Glomerular visceral epithelial cell (primary cell): ENCODE measurements at regions not wholly inside any gene's neighbourhood (a gene's known extent, or its start where the extent isn't known, plus 50 kb on each side); places are given as distances from the start of the nearest gene placed in this dataset.
"Not testable (repeated sequence)": the region's sequence is repeated elsewhere in the genome, so short reads cannot be mapped to it uniquely, and the experiment has no call there.

Experiments
- DNase-seq: peaks from one replicate; pipeline ENCODE4 v3.0.0-alpha.2; 2016; ENCODE audit errors: extremely low spot score

DNA sequence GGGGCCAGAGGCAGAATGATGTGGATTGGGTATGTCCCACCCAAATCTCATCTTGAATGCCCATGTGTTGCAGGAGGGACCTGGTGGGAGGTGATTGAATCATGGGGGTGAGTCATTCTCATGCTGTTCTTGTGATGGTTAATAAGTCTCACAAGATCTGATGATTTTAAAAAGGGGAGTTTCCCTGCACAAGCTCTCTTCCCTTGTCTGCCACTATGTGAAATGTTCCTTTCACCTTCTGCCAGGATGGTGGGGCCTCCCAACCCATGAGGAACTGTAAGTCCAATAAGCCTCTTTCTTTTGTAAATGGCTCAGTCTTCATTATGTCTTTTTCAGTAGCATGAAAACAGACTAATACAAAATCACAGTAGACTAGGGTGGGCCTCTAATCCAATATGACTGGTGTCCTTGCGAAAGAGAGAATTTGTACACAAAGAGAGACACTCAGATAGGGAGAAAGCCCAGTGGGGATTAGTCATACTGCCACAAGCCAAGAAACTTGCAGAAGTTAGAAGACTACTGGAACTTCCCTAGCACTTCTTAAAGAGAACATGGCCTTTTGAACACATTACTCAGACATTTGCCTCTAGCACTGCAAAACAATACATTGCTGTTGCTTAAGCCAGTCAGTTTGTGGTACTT lies 68.4 kb downstream of the ANXA1 start:
- DNase-seq = peak; percentile 40

DNA sequence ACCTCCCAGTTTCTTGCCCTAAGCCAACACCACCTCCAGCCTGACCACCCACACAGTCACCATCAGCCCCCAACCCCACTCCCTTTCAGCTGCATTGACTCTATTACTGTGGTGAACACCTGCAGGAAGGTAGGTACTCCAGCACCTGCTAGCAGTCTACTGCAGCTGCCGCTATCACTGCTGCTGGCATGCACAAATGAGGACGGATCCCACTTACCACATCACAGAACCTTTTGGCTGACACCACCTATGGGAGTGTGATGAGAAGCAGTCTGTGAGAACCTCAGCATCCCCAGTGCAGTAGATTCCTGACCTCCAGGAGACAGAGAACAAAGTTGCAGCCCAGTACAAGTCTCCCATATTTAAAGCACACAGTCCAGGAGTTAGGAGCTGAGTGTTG lies 71.9 kb downstream of the ANXA1 start:
- DNase-seq = no peak

GRCh38 chr9:73229543-73229942 lies 77.9 kb downstream of the ANXA1 start:
- DNase-seq = no peak

GRCh38 chr9:73230251-73230650 lies 78.6 kb downstream of the ANXA1 start:
- no peak for DNase-seq

- no peak for DNase-seq
Measured at GRCh38 chr9:73231203-73231602, 79.5 kb downstream of the ANXA1 start.

DNA sequence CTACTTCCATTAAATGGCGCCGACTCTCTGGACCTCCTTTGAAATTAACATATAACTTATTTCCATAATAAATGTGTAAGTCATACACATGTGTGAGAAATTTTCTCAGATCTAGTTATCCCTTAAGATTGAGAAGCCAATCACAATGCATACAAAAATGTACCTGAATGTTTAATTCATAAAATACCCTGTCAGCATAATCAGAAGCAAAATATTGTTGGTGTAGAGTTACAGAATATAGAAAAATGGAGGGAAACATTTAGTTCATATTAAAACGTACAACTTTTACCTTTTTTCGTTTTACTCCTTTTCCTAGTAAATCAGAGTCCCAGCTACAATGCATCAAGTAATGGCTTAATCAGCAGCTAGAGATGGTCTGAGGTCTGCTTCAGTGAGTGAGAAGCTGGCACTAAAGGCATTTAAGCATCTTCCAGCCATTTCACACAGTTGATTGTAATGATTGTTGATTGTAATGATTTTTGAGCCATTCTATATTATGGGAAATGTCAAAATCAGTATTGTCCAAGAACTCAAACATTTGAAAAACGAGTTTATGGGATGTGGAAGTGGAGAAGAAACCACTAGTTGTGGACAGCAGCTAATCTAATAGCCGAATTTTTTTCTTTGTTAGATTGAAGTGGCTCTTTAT lies 81.8 kb downstream of the ANXA1 start:
- no peak for DNase-seq

GRCh38 chr9:73234008-73234360 lies 82.3 kb downstream of the ANXA1 start:
- DNase-seq = no peak

- no peak for DNase-seq
Measured at GRCh38 chr9:73237140-73237539, 85.5 kb downstream of the ANXA1 start.

GRCh38 chr9:73239570-73240265 lies 88.1 kb downstream of the ANXA1 start:
- DNase-seq = no peak

DNA sequence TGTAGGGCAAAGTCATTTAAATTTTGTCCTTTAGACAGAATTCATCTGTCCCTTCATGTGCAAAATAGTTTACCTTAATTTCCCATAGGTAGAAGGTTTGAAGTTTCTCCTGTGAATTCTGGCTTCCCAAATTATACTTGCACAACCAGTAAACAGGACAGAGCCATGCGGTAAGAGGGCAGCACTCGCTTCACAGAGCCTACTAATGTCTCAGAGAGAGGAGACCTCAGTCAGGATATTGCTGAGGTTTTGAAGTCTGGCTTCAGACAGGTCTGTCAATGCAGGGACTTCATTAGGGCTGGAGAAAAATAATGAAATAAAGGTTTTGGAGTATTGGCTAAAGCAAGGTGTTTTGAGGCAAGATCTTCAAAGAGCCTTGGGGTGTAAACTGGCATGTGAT lies 91.4 kb downstream of the ANXA1 start:
- DNase-seq = no peak

DNA sequence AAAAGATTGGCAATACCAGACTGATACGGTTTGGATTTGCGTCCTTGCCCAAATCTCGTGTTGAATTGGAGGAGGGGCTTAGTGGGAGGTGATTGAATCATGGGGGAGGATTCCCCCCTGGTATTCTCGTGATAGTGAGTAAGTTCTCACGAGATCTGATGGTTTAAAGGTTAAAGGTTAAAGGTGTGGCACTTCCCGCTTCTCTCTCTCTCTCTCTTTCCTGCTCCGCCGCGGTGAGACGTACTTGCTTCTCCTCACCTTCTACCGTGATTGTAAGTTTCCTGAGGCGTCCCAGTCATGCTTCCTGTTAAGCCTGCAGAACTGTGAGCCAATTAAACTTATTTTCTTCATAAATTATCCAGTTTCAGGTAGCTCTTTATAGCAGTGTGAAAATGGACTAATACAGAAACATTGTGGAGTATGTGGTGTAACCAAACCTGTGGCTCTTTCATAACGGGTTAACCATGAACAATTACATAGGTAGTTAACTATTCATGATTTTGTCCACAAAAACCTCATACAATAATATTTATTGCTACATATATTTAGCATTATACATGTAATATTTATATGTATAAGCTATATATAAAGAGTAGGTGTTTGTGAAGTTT lies 107.5 kb downstream of the ANXA1 start:
- no peak for DNase-seq

- no peak for DNase-seq
Measured at GRCh38 chr9:73260506-73260905, 108.8 kb downstream of the ANXA1 start.

DNA sequence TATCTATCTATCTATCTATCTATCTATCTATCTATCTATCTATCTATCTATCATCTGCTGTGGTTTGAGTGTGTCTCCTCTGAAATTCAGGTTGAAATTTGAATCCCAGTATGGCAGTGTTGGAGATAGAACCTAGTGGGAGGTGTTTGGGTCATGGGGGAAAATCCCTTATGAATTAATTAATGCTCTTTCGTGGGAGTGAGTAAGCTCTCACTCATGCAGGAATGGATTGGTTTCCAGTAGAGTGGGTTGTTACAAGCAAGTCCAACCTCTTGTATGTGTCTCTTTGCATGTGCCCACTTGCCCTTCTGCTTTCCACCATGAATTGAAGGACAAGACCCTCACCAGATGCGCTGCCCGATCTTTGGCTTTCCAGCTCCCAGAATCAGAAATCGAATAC lies 113.0 kb downstream of the ANXA1 start:
- peak; percentile 12 for DNase-seq

GRCh38 chr9:73265876-73266275 lies 114.2 kb downstream of the ANXA1 start:
- DNase-seq = no peak

DNA sequence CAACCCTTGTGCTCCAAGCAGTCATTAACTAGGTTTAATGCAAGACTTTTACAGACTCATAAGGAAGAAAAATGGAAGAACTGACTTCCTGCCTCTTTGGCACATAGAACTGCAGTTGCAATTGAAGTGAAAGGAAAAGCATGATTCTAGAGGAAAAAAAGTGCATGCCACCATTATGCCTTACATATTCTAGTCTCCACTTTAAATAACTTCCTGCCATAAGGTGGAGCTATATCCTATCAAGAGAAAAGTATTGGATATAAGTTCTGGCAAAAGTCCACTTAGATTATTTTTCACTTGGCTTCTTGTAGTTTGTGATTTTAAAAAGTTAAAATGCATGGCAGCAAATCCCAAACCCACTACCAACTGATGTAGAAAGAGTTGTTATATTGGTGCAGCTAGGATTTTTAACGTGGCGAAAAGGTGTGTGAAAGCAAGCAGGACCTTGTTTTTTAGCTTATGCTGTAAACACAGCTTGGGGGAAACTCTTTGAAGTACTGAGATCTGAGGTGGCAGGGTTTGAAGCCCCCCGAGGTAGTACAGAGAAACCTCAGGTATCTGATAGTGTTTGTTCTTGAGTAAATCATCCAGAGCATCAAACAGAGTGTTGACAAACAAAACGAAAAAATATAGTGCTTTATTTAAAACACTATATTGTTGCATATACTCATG lies 117.9 kb downstream of the ANXA1 start:
- peak; percentile 8 for DNase-seq

DNA sequence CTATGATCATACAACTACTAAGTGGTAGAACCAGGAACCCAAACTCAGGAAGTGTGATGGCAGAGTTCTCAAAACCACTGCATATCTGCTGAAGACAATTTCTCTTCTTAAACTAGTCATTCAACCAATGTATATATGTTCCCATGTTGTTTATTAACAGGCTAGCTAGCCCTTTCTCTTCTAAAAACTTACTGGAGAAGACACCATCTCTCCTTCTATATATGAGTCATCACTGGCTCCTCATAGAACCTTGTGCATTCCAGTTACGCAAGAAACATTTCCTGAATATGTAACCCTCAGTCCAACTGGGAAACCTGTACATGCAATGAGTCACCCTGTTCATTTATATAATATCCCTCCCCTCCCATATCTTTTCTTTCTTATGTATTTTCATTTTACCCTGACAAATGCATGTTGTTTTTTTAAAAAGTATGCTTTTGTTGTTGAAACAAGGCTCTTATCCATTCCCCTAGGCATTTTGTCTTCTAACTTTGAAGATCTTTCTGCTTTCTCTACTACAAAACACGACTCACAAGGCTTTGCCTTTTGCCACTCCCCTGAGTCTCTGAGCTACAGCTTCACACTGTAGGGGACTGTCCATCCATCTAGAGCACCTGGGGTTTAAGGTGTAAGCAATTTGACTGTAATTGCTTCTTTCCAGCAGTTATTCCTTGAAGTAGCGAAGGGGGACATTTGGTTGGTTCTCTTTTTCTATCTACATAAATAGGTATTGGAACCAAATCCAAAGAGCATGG lies 119.5 kb downstream of the ANXA1 start:
- DNase-seq = peak; percentile 80

DNA sequence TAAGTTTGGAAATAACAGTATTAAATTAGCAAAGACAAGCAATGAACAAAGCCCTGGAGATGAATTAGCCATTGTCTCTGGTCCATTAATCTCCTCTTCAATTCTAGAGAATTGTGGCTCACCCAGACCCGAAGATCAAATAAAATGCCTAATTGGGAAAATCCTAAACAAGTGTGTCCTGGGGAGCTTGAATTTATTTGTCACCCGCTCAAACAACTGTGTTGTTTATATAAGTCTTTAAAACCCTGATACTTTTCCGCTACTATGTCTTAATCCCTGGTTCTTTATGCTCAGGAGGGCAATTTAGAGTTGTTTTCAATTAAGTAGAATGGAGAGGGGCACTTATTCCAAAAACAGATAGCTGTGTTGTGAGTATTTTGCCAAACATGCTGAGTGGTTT lies 128.4 kb downstream of the ANXA1 start:
- no peak for DNase-seq

DNA sequence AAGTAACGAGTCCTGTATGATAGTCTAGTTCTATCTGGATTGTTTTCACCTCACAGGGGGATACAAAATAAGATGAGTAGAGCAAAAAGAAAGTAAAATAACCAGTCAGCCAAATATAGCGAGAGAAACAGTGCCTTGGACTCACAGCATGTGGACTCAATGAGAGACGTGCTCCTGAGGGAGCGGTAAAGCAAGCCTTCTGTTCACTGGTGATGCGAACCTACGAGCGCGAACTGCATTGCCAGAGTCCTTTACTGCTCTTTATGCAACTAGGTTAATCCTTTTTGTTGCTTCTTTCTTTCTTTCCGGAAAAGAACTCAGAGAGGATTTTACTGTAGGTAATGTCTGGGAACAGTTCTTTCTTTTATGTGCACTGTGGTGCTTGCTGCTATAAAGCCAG lies 132.7 kb downstream of the ANXA1 start:
- no peak for DNase-seq

- DNase-seq = no peak
Measured at GRCh38 chr9:73294336-73294735, 142.7 kb downstream of the ANXA1 start.

GRCh38 chr9:73325983-73326382 lies 174.3 kb downstream of the ANXA1 start:
- DNase-seq = no peak

- no peak for DNase-seq
Measured at GRCh38 chr9:73327149-73327548, 175.5 kb downstream of the ANXA1 start.

DNA sequence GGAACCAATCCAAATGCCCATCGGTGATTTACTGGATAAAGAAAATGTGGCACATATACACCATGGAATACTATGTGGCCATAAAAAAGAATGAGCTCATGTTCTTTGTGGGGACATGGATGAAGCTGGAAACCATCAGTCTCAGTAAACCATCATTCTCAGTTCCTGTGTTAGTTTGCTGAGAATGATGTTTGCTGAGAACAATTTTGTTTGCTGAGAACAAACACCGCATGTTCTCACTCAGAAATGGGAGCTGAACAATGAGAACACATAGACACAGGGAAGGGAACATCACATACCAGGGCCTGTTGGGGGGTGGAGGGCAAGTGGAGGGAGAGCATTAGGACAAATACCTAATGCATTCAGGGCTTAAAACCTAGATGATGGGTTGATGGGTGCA lies 185.5 kb downstream of the ANXA1 start:
- DNase-seq = not testable (repeated sequence)
